IMR-90 (cell line): ENCODE measurements at regions not wholly inside any gene's neighbourhood (a gene's known extent, or its start where the extent isn't known, plus 50 kb on each side); places are given as distances from the start of the nearest gene placed in this dataset.

Experiments used
- ATAC-seq: fragments of 200-7000 bp; cut with Tn5 transposase; 2 replicates; pipeline ENCODE4 v1.9.1; 2020; ENCODE audit warnings: low read depth, mild to moderate bottlenecking, moderate library complexity
- BruUV-seq: library from RNA; stranded (reverse); fragments of 400-500 nt; replicated peaks from 2 replicates; lab custom pipeline; 2021; lab: Mats Ljungman, UMichigan
- CTCF ChIA-PET: fragments of 300-600 bp; formaldehyde crosslinking; extraction: SDS; loops from one replicate; lab custom pipeline; 2021; ENCODE audit warnings: antibody characterized with exemption; lab: Yijun Ruan, JAX
- POLR2A ChIA-PET: fragments of 300-600 bp; sonication (Branson Sonifier 250); formaldehyde crosslinking; loops from one replicate; lab custom pipeline; 2022; ENCODE audit warnings: antibody characterized with exemption; ENCODE audit not compliant: unreplicated experiment; lab: Charles Lee
- DNase-seq: peaks from one replicate; pipeline ENCODE4 v3.0.0; 2013
- H2AFZ ChIP-seq: replicated peaks from 2 replicates; pipeline ENCODE3; 2013; ENCODE audit warnings: low read length, mild to moderate bottlenecking; ENCODE audit not compliant: poor library complexity
- H2AK5ac ChIP-seq: 2 replicates; pipeline ENCODE4 v1.6.1; 2013; ENCODE audit warnings: low read depth, low read length, inconsistent platforms
- H2AK9ac ChIP-seq: replicated peaks from 2 replicates; pipeline ENCODE3; 2013; ENCODE audit warnings: mild to moderate bottlenecking, low read depth, low read length, moderate library complexity; ENCODE audit not compliant: poor library complexity
- H2BK120ac ChIP-seq: 2 replicates; pipeline ENCODE4 v1.6.1; 2013; ENCODE audit warnings: low read depth, low read length, inconsistent platforms
- H2BK15ac ChIP-seq: 3 replicates; pipeline ENCODE4 v1.6.1; 2013; ENCODE audit warnings: low read depth, low read length, inconsistent platforms
- H2BK20ac ChIP-seq: 2 replicates; pipeline ENCODE4 v1.6.1; 2013; ENCODE audit warnings: low read depth, mild to moderate bottlenecking, inconsistent platforms, low read length, moderate library complexity
- H2BK5ac ChIP-seq: 2 replicates; pipeline ENCODE4 v1.6.1; 2013; ENCODE audit warnings: mild to moderate bottlenecking, low read depth, low read length, inconsistent platforms; ENCODE audit not compliant: poor library complexity, severe bottlenecking
- H3K14ac ChIP-seq: replicated peaks from 2 replicates; pipeline ENCODE4 v1.6.1; 2013; ENCODE audit warnings: low read depth, low read length, inconsistent platforms
- H3K18ac ChIP-seq: 2 replicates; pipeline ENCODE4 v1.6.1; 2013; ENCODE audit warnings: low read depth, low read length, control low read depth
- H3K23ac ChIP-seq: 2 replicates; pipeline ENCODE4 v1.6.1; 2013; ENCODE audit warnings: low read depth, low read length, inconsistent platforms
- H3K27ac ChIP-seq: 2 replicates; pipeline ENCODE4 v1.5.1; 2013; ENCODE audit warnings: mild to moderate bottlenecking, control low read depth, low read length; ENCODE audit not compliant: insufficient read depth
- H3K27me3 ChIP-seq: 2 replicates; pipeline ENCODE4 v1.6.1; 2013; ENCODE audit warnings: low read length; ENCODE audit not compliant: control insufficient read depth, insufficient read depth
- H3K36me3 ChIP-seq: 2 replicates; pipeline ENCODE4 v1.6.1; 2013; ENCODE audit warnings: low read length, mixed read lengths; ENCODE audit not compliant: control insufficient read depth, insufficient read depth
- H3K4ac ChIP-seq: 2 replicates; pipeline ENCODE4 v1.6.1; 2013; ENCODE audit warnings: low read depth, low read length, inconsistent platforms
- H3K4me1 ChIP-seq: 2 replicates; pipeline ENCODE4 v1.6.1; 2013; ENCODE audit warnings: low read length, mixed read lengths; ENCODE audit not compliant: control insufficient read depth, insufficient read depth
- H3K4me2 ChIP-seq: 2 replicates; pipeline ENCODE4 v1.6.1; 2013; ENCODE audit warnings: low read depth, mild to moderate bottlenecking, control low read depth, low read length, moderate library complexity
- H3K4me3 ChIP-seq: 2 replicates; pipeline ENCODE4 v1.5.1; 2013; ENCODE audit warnings: low read depth, mild to moderate bottlenecking, control low read depth, low read length, moderate library complexity; ENCODE audit not compliant: insufficient read depth
- H3K56ac ChIP-seq: 2 replicates; pipeline ENCODE4 v1.6.1; 2013; ENCODE audit warnings: low read length, inconsistent platforms; ENCODE audit not compliant: insufficient read depth; ENCODE audit errors: extremely low read depth
- H3K79me1 ChIP-seq, 2 experiments: 2 replicates each; pipeline ENCODE4 v1.6.1; 2013; ENCODE audit warnings: low read length in 2 of 2, inconsistent platforms in 1 of 2, low read depth in 1 of 2
- H3K9ac ChIP-seq: 2 replicates; pipeline ENCODE4 v1.6.1; 2013; ENCODE audit warnings: low read depth, low read length, control low read depth
- H3K9me1 ChIP-seq: 2 replicates; pipeline ENCODE4 v1.6.1; 2013; ENCODE audit warnings: low read length, inconsistent platforms; ENCODE audit not compliant: insufficient read depth
- H3K9me3 ChIP-seq: 2 replicates; pipeline ENCODE4 v1.6.1; 2013; ENCODE audit warnings: low read length; ENCODE audit not compliant: control insufficient read depth, insufficient read depth
- H4K20me1 ChIP-seq: 2 replicates; pipeline ENCODE4 v1.6.1; 2013; ENCODE audit warnings: low read length, inconsistent platforms; ENCODE audit not compliant: insufficient read depth
- H4K5ac ChIP-seq: 2 replicates; pipeline ENCODE4 v1.6.1; 2013; ENCODE audit warnings: mild to moderate bottlenecking, low read depth, low read length, control low read depth
- H4K8ac ChIP-seq, 2 experiments: 2 replicates each; pipeline ENCODE4 v1.6.1; 2013; ENCODE audit warnings: low read depth in 2 of 2, low read length in 2 of 2, control low read depth in 1 of 2, inconsistent platforms in 1 of 2
- H4K91ac ChIP-seq: 2 replicates; pipeline ENCODE4 v1.6.1; 2013; ENCODE audit warnings: low read depth, low read length, inconsistent platforms; ENCODE audit not compliant: insufficient read depth
- BHLHE40 ChIP-seq: fragments of 150-350 bp; IDR thresholded peaks from 2 replicates; pipeline ENCODE4 v1.6.1; 2016; ENCODE audit warnings: mild to moderate bottlenecking, low read depth, low read length
- CEBPB ChIP-seq: IDR thresholded peaks from 2 replicates; pipeline ENCODE4 v1.6.1; 2012; ENCODE audit warnings: low read depth, low read length, improper control_type of control experiment
- CHD1 ChIP-seq: IDR thresholded peaks from 2 replicates; pipeline ENCODE4 v1.6.1; 2012; ENCODE audit warnings: low read depth, low read length, improper control_type of control experiment
- CTCF ChIP-seq: conservative IDR thresholded peaks from 2 replicates; pipeline ENCODE4 v1.5.1; 2012; ENCODE audit warnings: mild to moderate bottlenecking, low read depth, low read length, improper control_type of control experiment
- ELK1 ChIP-seq: fragments of 150-350 bp; IDR thresholded peaks from 2 replicates; pipeline ENCODE4 v1.6.1; 2016; ENCODE audit warnings: low read depth, mild to moderate bottlenecking, low read length, moderate library complexity, borderline replicate concordance
- FOS ChIP-seq: fragments of 150-350 bp; IDR thresholded peaks from 2 replicates; pipeline ENCODE4 v1.6.1; 2016; ENCODE audit warnings: low read depth, low read length
- MAFK ChIP-seq: IDR thresholded peaks from 2 replicates; pipeline ENCODE4 v1.6.1; 2012; ENCODE audit warnings: low read depth, low read length, improper control_type of control experiment
- MAZ ChIP-seq: IDR thresholded peaks from 2 replicates; pipeline ENCODE4 v1.6.1; 2012; ENCODE audit warnings: low read depth, mild to moderate bottlenecking, low read length, improper control_type of control experiment, moderate library complexity, borderline replicate concordance
- MXI1 ChIP-seq: IDR thresholded peaks from 2 replicates; pipeline ENCODE4 v1.6.1; 2012; ENCODE audit warnings: low read depth, mild to moderate bottlenecking, low read length, moderate library complexity, borderline replicate concordance
- NFE2L2 ChIP-seq: fragments of 150-350 bp; IDR thresholded peaks from 2 replicates; pipeline ENCODE4 v1.6.1; 2016; ENCODE audit warnings: low read depth, mild to moderate bottlenecking, low read length
- POLR2A ChIP-seq: IDR thresholded peaks from 2 replicates; pipeline ENCODE4 v1.6.1; 2012; ENCODE audit warnings: mild to moderate bottlenecking, low read depth, low read length
- RCOR1 ChIP-seq: IDR thresholded peaks from 2 replicates; pipeline ENCODE4 v1.6.1; 2012; ENCODE audit warnings: mild to moderate bottlenecking, low read length, improper control_type of control experiment; ENCODE audit not compliant: insufficient replicate concordance
- RFX5 ChIP-seq: IDR thresholded peaks from 2 replicates; pipeline ENCODE4 v1.8.0; 2012; ENCODE audit warnings: low read depth, mild to moderate bottlenecking, low read length, moderate library complexity
- SMC3 ChIP-seq: fragments of 150-350 bp; IDR thresholded peaks from 2 replicates; pipeline ENCODE4 v1.6.1; 2016; ENCODE audit warnings: low read depth, mild to moderate bottlenecking, antibody characterized with exemption, low read length, moderate library complexity
- USF2 ChIP-seq: fragments of 150-350 bp; IDR thresholded peaks from 2 replicates; pipeline ENCODE4 v1.6.1; 2017; ENCODE audit warnings: mild to moderate bottlenecking, antibody characterized with exemption, low read length, low read depth
- WGBS, 2 experiments: methylation state at CpG; one replicate each; pipeline versions ENCODE4 v1.1.5 to v1.1.7; 2013; ENCODE audit warnings: missing lambda C conversion rate in 2 of 2; ENCODE audit not compliant: insufficient read length in 1 of 2; ENCODE audit errors: extremely low coverage in 2 of 2; 5-methylcytosine and 5-hydroxymethylcytosine counted together
- dilution Hi-C: fragments of 300-500 bp; cut with HindIII; formaldehyde crosslinking; loops from one replicate; pipeline ENCODE4 v1.14.3; 2018; ENCODE audit warnings: low sequenced_read_pairs; ENCODE audit not compliant: unreplicated experiment
- in situ Hi-C: fragments of 300-500 bp; cut with MboI; formaldehyde crosslinking; loops from 3 replicates; pipeline ENCODE4 v1.14.3; 2019; ENCODE audit warnings: low sequenced_read_pairs, inconsistent platforms, mixed read lengths
- intact Hi-C: fragments of 100-400 bp; cut with micrococcal nuclease; formaldehyde crosslinking; loops from 2 replicates; pipeline ENCODE4 v1.10.0; 2022

- Histone ChIP-seq H3K36me3 (no peaks in the 10 kb centered on the region), H3K14ac (no peak overlapping the region), H3K4me3 (no peak overlapping the region), H2BK120ac (no peak overlapping the region), H3K9me3 (no peaks in the 10 kb centered on the region), H4K5ac (no peak overlapping the region), H4K91ac (no peak overlapping the region), H2AK9ac (no peak overlapping the region), H2AFZ (no peak overlapping the region), H2AK5ac (no peak overlapping the region), H4K20me1 (no peaks in the 10 kb centered on the region), H2BK15ac (no peak overlapping the region), H3K23ac (no peak overlapping the region), H2BK20ac (no peak overlapping the region), H3K79me1 (no peaks in the 10 kb centered on the region), H3K4me2 (no peak overlapping the region), H3K9ac (no peak overlapping the region), H3K27me3 (no peaks in the 10 kb centered on the region; the same call in 1 of the 2 replicates), H3K9me1 (no peaks in the 10 kb centered on the region), H2BK5ac (no peak overlapping the region), H3K18ac (no peak overlapping the region), H3K56ac (no peak overlapping the region), H3K27ac (no peak overlapping the region), H3K4me1 (no peaks in the 10 kb centered on the region), H4K8ac (no peak overlapping the region), H3K4ac (no peak overlapping the region)
- peak; percentile 16 for DNase-seq
- intact Hi-C loops, result no loop called here
- ChIA-PET POLR2A (no interaction called here), CTCF (interaction anchor here (0.7 kb wide), 1 partner anchor 15 kb away, joined by 5 read pairs; no protein-coding TSS in a partner anchor)
- dilution Hi-C loops, result no loop called here
- no peak for ATAC-seq
- BruUV-seq, result no TSS peak
- 20% methylated on average over 1 of the region's 5 CpGs; no CpG with 5 or more reads in 1 of the 2 experiments for WGBS, 2 experiments
- in situ Hi-C loops, result no loop called here
- TF ChIP-seq NFE2L2 (no peak), RCOR1 (no peak), CTCF (no peak), USF2 (no peak), MXI1 (no peak), RFX5 (no peak), BHLHE40 (no peak), CEBPB (no peak), POLR2A (no peak), FOS (no peak), ELK1 (no peak), MAFK (no peak), CHD1 (no peak), SMC3 (no peak), MAZ (no peak)
These were observed 194.8 kb downstream of the LNPK start for GRCh38 chr2:175807031-175807873.
